ENCODE measurements at regions not wholly inside any gene's neighbourhood (a gene's known extent, or its start where the extent isn't known, plus 50 kb on each side); places are given as distances from the start of the nearest gene placed in this dataset.

DNA sequence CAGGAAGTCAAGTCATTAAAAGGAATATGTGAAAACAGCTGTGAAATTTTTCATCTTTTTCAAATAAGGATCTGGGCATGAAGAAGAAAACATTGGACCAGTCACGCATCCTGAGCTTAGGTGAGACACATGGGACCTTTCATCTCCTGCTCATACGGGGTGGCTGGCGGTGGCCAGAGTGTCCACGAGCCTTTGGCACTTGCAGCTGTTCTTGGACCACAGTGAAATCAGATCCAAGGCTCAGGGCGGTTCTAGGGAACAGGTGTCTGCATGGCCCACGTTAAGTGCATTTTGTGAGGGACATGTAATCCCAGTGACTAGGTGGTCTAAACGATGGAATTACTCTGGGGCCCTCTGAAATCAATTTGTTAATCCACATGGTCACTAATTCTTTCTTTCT, 212.7 kb upstream of the COPS8 start:
- ChIA-PET POLR2A (no interaction called here), CTCF (interaction anchor here (0.7 kb wide), 1 partner anchor 317 kb away, joined by 3 read pairs; no protein-coding TSS in a partner anchor)
- H3K36me3 ChIP-seq (ENCODE audit: control insufficient read depth in 4 of 4, insufficient read depth in 4 of 4, low read length in 3 of 4), result no peaks in the 10 kb centered on the region
- 98% methylated on average over 6 of the region's 7 CpGs for WGBS (ENCODE audit: insufficient coverage)
- no peak overlapping the region for H3K27ac ChIP-seq (ENCODE audit: insufficient read depth in 1 of 2, low read depth in 1 of 2, low read length in 2 of 2, poor library complexity in 1 of 2, severe bottlenecking in 2 of 2)
- no peaks in the 10 kb centered on the region for H3K9me3 ChIP-seq (ENCODE audit: control extremely low read depth in 1 of 5, control insufficient read depth in 4 of 5, insufficient read depth in 2 of 5, low read depth in 1 of 5, low read length in 4 of 5)
- H3K4me1 ChIP-seq (ENCODE audit: control extremely low read depth in 1 of 4, control insufficient read depth in 4 of 4, insufficient read depth in 4 of 4, low read length in 3 of 4), result peaks cover 6 to 10% (median 8%) of the 10 kb centered on the region in 4 experiments
- no peak for DNase-seq
- H3K27me3 ChIP-seq (replicated peaks in 2 of 5; ENCODE audit: control insufficient read depth in 4 of 5, insufficient read depth in 5 of 5, low read length in 4 of 5), result peaks cover 0 to 29% (median 12%) of the 10 kb centered on the region in 5 experiments
- no peak overlapping the region for H3K4me3 ChIP-seq (ENCODE audit: control insufficient read depth in 1 of 7, extremely low read depth in 1 of 7, insufficient read depth in 4 of 7, low read depth in 2 of 7, low read length in 6 of 7)

DNA sequence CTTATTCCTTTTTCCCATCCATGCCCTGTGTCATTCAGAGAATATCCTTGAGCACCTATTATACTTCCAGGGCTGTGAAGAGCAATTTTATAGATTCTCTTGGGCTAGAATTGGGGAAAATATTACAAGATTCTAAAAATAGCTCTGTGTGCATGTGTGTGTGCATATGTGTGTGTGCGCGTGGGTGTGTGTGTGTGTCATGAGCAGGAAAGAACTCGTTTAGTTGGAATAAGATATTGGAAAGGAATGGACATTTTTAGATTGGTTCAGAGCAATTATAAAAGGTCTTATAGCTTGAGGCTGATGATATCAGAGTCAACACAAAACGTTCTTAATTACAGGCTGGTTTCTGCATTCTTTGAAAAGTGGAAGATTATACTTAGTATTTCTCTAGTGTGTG, 212.1 kb upstream of the COPS8 start:
- POLR2A ChIA-PET, result no interaction called here
- peaks cover 6 to 10% (median 8%) of the 10 kb centered on the region in 4 experiments for H3K4me1 ChIP-seq (ENCODE audit: control extremely low read depth in 1 of 4, control insufficient read depth in 4 of 4, insufficient read depth in 4 of 4, low read length in 3 of 4)
- H3K36me3 ChIP-seq (ENCODE audit: control insufficient read depth in 4 of 4, insufficient read depth in 4 of 4, low read length in 3 of 4), result no peaks in the 10 kb centered on the region
- DNase-seq, result no peak
- H3K9me3 ChIP-seq (ENCODE audit: control extremely low read depth in 1 of 5, control insufficient read depth in 4 of 5, insufficient read depth in 2 of 5, low read depth in 1 of 5, low read length in 4 of 5), result no peaks in the 10 kb centered on the region
- H3K4me3 ChIP-seq (ENCODE audit: control insufficient read depth in 1 of 7, extremely low read depth in 1 of 7, insufficient read depth in 4 of 7, low read depth in 2 of 7, low read length in 6 of 7), result no peak overlapping the region
- whole genome bisulfite sequencing (ENCODE audit: insufficient coverage), result 80% methylated on average over 3 of the region's 4 CpGs
- peaks cover 0 to 28% (median 12%) of the 10 kb centered on the region in 5 experiments for H3K27me3 ChIP-seq (replicated peaks in 2 of 5; ENCODE audit: control insufficient read depth in 4 of 5, insufficient read depth in 5 of 5, low read length in 4 of 5)
- CTCF ChIA-PET, result no interaction called here
- H3K27ac ChIP-seq (ENCODE audit: insufficient read depth in 1 of 2, low read depth in 1 of 2, low read length in 2 of 2, poor library complexity in 1 of 2, severe bottlenecking in 2 of 2), result no peak overlapping the region

DNA sequence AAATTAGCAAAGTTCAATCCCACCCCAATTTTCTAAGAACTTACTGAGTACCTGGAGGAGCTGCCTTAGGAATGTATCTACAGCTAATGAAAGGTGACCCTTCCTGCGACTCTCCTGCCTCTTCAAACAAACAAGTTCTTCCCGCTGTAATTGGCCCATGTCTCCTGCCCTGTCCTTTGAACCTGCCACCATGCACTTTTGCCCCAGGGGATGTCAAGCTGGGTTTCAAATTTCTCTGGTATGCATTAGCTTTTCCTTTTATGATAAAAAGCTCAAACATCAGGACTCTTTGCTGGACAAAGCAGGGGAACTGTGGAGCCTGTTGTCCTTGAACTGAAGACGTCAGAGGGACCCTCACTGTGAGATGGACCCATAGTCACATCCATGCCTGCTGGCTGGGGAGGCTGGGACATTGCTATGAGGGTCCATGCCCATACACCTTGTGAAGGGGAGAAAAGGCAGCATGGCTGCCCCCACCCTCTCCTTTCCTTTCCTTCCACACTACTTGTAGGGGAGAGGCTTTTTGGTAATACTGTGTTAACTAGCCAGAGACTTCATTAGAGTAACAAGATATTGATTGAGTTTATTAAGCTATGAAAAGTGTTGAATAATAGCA, 210.7 kb upstream of the COPS8 start:
- CTCF ChIA-PET, result no interaction called here
- POLR2A ChIA-PET, result interaction anchor here (0.7 kb wide), 1 partner anchor 408 kb away, joined by 3 read pairs; no protein-coding TSS in a partner anchor
- Histone ChIP-seq H3K27me3 (replicated peaks in 2 of 5; ENCODE audit: control insufficient read depth in 4 of 5, insufficient read depth in 5 of 5, low read length in 4 of 5) (peaks cover 0 to 23% (median 9%) of the 10 kb centered on the region in 5 experiments), H3K27ac (ENCODE audit: insufficient read depth in 1 of 2, low read depth in 1 of 2, low read length in 2 of 2, poor library complexity in 1 of 2, severe bottlenecking in 2 of 2) (no peak overlapping the region), H3K9me3 (ENCODE audit: control extremely low read depth in 1 of 5, control insufficient read depth in 4 of 5, insufficient read depth in 2 of 5, low read depth in 1 of 5, low read length in 4 of 5) (no peaks in the 10 kb centered on the region), H3K4me1 (ENCODE audit: control extremely low read depth in 1 of 4, control insufficient read depth in 4 of 4, insufficient read depth in 4 of 4, low read length in 3 of 4) (peaks cover 6 to 10% (median 8%) of the 10 kb centered on the region in 4 experiments), H3K4me3 (ENCODE audit: control insufficient read depth in 1 of 7, extremely low read depth in 1 of 7, insufficient read depth in 4 of 7, low read depth in 2 of 7, low read length in 6 of 7) (no peak overlapping the region), H3K36me3 (ENCODE audit: control insufficient read depth in 4 of 4, insufficient read depth in 4 of 4, low read length in 3 of 4) (no peaks in the 10 kb centered on the region)
- DNase-seq, result no peak
- 77% methylated on average over 3 of the region's 3 CpGs for WGBS (ENCODE audit: insufficient coverage)

DNA sequence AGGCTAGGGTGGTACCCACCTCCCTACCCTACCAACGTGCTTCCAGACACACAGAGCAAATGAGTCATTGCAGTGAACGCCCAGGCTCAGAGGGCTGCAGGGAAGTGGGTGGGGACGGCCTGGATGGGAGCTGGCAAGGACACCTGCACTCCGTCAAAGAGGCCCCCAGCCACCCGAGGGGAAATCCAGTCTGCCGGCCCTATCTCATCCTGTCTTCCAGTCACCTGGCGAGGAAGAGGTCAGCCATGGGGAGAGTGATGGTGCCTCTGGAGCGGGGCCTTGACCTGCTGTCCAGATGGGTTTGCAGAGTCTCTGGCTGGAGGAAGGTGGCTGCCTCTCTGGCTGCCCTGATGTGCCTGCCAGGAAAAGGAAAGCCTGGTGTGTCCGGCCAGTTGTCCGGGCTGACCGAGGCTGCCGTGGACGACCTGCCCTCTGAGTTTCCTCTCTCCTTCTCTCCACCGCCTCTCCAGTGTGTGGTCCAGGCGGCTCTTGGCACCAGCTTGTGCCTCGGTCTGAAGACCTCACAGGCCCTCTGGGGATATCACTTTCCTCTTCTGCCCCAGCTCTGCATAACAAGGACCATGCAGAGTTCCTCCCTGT, 209.7 kb upstream of the COPS8 start:
- no peak overlapping the region for H3K27ac ChIP-seq (ENCODE audit: insufficient read depth in 1 of 2, low read depth in 1 of 2, low read length in 2 of 2, poor library complexity in 1 of 2, severe bottlenecking in 2 of 2)
- H3K9me3 ChIP-seq (ENCODE audit: control extremely low read depth in 1 of 5, control insufficient read depth in 4 of 5, insufficient read depth in 2 of 5, low read depth in 1 of 5, low read length in 4 of 5), result no peaks in the 10 kb centered on the region
- H3K27me3 ChIP-seq (replicated peaks in 2 of 5; ENCODE audit: control insufficient read depth in 4 of 5, insufficient read depth in 5 of 5, low read length in 4 of 5), result peaks cover 0 to 23% (median 9%) of the 10 kb centered on the region in 5 experiments
- H3K4me3 ChIP-seq (ENCODE audit: control insufficient read depth in 1 of 7, extremely low read depth in 1 of 7, insufficient read depth in 4 of 7, low read depth in 2 of 7, low read length in 6 of 7), result no peak overlapping the region
- CTCF ChIA-PET, result no interaction called here
- H3K36me3 ChIP-seq (ENCODE audit: control insufficient read depth in 4 of 4, insufficient read depth in 4 of 4, low read length in 3 of 4), result no peaks in the 10 kb centered on the region
- 90% methylated on average over 11 of the region's 16 CpGs for WGBS (ENCODE audit: insufficient coverage)
- peaks cover 6 to 10% (median 8%) of the 10 kb centered on the region in 4 experiments for H3K4me1 ChIP-seq (ENCODE audit: control extremely low read depth in 1 of 4, control insufficient read depth in 4 of 4, insufficient read depth in 4 of 4, low read length in 3 of 4)
- no peak for DNase-seq
- POLR2A ChIA-PET, result no interaction called here

DNA sequence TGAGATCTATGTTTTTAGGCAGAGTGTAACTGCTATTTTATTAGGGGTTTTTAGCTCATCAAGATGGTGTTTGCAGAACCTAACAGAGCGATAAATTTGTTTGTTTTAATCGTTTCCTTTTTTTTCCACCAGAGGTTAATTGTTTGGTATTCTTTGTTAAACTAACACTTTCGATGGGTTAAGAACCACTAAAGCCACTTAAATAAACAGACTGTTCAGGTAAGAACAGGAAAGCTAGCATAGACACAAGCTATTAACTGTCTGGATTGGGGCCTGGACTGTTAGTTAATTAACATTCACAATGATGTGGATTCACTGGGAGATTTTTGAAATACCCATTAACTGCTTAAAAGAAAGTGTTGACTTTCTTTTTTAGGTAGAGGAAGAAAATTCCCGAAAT, 209.0 kb upstream of the COPS8 start:
- no CpG with 5 or more reads among the region's 4 CpGs for WGBS (ENCODE audit: insufficient coverage)
- no peak for DNase-seq
- POLR2A ChIA-PET, result no interaction called here
- Histone ChIP-seq H3K4me3 (ENCODE audit: control insufficient read depth in 1 of 7, extremely low read depth in 1 of 7, insufficient read depth in 4 of 7, low read depth in 2 of 7, low read length in 6 of 7) (no peak overlapping the region), H3K4me1 (ENCODE audit: control extremely low read depth in 1 of 4, control insufficient read depth in 4 of 4, insufficient read depth in 4 of 4, low read length in 3 of 4) (peaks cover 2 to 6% (median 4%) of the 10 kb centered on the region in 4 experiments), H3K27ac (ENCODE audit: insufficient read depth in 1 of 2, low read depth in 1 of 2, low read length in 2 of 2, poor library complexity in 1 of 2, severe bottlenecking in 2 of 2) (no peak overlapping the region), H3K36me3 (ENCODE audit: control insufficient read depth in 4 of 4, insufficient read depth in 4 of 4, low read length in 3 of 4) (no peaks in the 10 kb centered on the region), H3K27me3 (replicated peaks in 2 of 5; ENCODE audit: control insufficient read depth in 4 of 5, insufficient read depth in 5 of 5, low read length in 4 of 5) (peaks cover 0 to 23% (median 9%) of the 10 kb centered on the region in 5 experiments), H3K9me3 (ENCODE audit: control extremely low read depth in 1 of 5, control insufficient read depth in 4 of 5, insufficient read depth in 2 of 5, low read depth in 1 of 5, low read length in 4 of 5) (no peaks in the 10 kb centered on the region)
- CTCF ChIA-PET, result no interaction called here

DNA sequence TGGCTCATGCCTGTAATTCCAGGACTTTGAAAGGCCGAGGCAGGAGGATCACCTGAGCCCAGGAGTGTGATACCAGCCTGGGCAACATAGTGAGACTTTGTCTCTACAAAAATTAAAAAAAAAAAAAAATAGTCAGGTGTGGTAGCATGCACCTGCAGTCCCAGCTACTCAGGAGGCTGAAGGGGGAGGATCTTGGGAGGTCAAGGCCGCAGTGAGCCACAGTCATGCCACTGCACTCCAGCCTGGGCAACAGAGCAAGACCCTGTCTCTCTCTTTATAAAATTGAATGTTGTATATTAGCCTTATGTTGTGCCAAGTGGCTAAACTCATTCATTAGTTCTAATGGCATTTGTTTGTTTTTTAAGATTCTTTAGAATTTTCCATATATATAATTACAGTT, 207.7 kb upstream of the COPS8 start:
- ChIA-PET POLR2A (no interaction called here), CTCF (no interaction called here)
- no peak for DNase-seq

DNA sequence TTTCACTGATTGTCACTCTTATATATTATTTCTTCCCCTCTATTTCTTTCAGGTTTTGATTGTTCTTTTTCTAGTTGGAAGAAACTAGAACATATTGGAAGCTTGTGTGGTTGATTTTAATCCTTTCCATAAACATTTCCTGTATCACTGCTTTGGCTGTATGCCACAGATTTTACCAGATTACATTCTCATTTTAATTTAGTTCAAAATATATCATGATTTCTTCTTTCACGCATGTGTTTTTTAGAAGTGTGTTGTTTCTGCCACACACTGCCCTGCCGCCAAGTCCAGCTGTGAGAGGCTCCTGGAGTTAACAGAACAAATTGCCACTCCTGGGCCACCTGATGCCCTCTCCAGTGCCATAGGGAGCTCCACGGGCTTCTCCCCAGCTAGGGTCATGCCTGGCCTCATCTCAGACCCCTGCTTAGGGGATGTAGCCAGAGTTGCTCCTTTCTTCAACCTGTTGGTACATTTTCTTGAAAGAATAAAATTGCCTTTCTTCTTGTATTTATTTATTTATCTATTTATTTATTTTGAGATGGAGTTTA, 206.2 kb upstream of the COPS8 start:
- H3K4me3 ChIP-seq (ENCODE audit: control insufficient read depth in 1 of 7, extremely low read depth in 1 of 7, insufficient read depth in 4 of 7, low read depth in 2 of 7, low read length in 6 of 7), result no peak overlapping the region
- H3K27me3 ChIP-seq (replicated peaks in 2 of 5; ENCODE audit: control insufficient read depth in 4 of 5, insufficient read depth in 5 of 5, low read length in 4 of 5), result peaks cover 0 to 18% (median 7%) of the 10 kb centered on the region in 5 experiments
- no peak overlapping the region for H3K27ac ChIP-seq (ENCODE audit: insufficient read depth in 1 of 2, low read depth in 1 of 2, low read length in 2 of 2, poor library complexity in 1 of 2, severe bottlenecking in 2 of 2)
- ChIA-PET CTCF (no interaction called here), POLR2A (no interaction called here)
- H3K4me1 ChIP-seq (ENCODE audit: control extremely low read depth in 1 of 4, control insufficient read depth in 4 of 4, insufficient read depth in 4 of 4, low read length in 3 of 4), result no peaks in the 10 kb centered on the region
- 100% methylated on average over 3 of the region's 3 CpGs for WGBS (ENCODE audit: insufficient coverage)
- H3K36me3 ChIP-seq (ENCODE audit: control insufficient read depth in 4 of 4, insufficient read depth in 4 of 4, low read length in 3 of 4), result no peaks in the 10 kb centered on the region
- DNase-seq, result no peak
- H3K9me3 ChIP-seq (ENCODE audit: control extremely low read depth in 1 of 5, control insufficient read depth in 4 of 5, insufficient read depth in 2 of 5, low read depth in 1 of 5, low read length in 4 of 5), result peaks cover 0 to 1% (median 0%) of the 10 kb centered on the region in 5 experiments

More for the DNA sequence above, 207.7 kb upstream of the COPS8 start:
- Histone ChIP-seq H3K27me3 (replicated peaks in 2 of 5; ENCODE audit: control insufficient read depth in 4 of 5, insufficient read depth in 5 of 5, low read length in 4 of 5) (peaks cover 0 to 23% (median 9%) of the 10 kb centered on the region in 5 experiments), H3K36me3 (ENCODE audit: control insufficient read depth in 4 of 4, insufficient read depth in 4 of 4, low read length in 3 of 4) (no peaks in the 10 kb centered on the region), H3K4me3 (ENCODE audit: control insufficient read depth in 1 of 7, extremely low read depth in 1 of 7, insufficient read depth in 4 of 7, low read depth in 2 of 7, low read length in 6 of 7) (no peak overlapping the region), H3K27ac (ENCODE audit: insufficient read depth in 1 of 2, low read depth in 1 of 2, low read length in 2 of 2, poor library complexity in 1 of 2, severe bottlenecking in 2 of 2) (no peak overlapping the region), H3K4me1 (ENCODE audit: control extremely low read depth in 1 of 4, control insufficient read depth in 4 of 4, insufficient read depth in 4 of 4, low read length in 3 of 4) (peaks cover 0 to 1% (median 0%) of the 10 kb centered on the region in 4 experiments), H3K9me3 (ENCODE audit: control extremely low read depth in 1 of 5, control insufficient read depth in 4 of 5, insufficient read depth in 2 of 5, low read depth in 1 of 5, low read length in 4 of 5) (peaks cover 0 to 1% (median 0%) of the 10 kb centered on the region in 5 experiments)
- 100% methylated on average over 1 of the region's 2 CpGs for WGBS (ENCODE audit: insufficient coverage)
